WTC11 (cell line): ENCODE measurements at regions not wholly inside any gene's neighbourhood (a gene's known extent, or its start where the extent isn't known, plus 50 kb on each side); places are given as distances from the start of the nearest gene placed in this dataset.

Experiments used
- ATAC-seq: fragments of 200-7000 bp; cut with Tn5 transposase; 2 replicates; pipeline ENCODE4 v1.10.0; 2021; ENCODE audit warnings: mild to moderate bottlenecking, moderate library complexity
- CTCF ChIA-PET: fragments of 300-600 bp; sonication (Branson Sonifier 250); formaldehyde crosslinking; loops from one replicate; lab custom pipeline; 2021; ENCODE audit warnings: antibody characterized with exemption; lab: Charles Lee
- POLR2A ChIA-PET: fragments of 350-600 bp; sonication (Branson Sonifier 250); formaldehyde crosslinking; loops from one replicate; lab custom pipeline; 2021; ENCODE audit warnings: antibody characterized with exemption; lab: Charles Lee
- DNase-seq: peaks from one replicate; pipeline ENCODE4 v3.0.0; 2021; ENCODE audit warnings: low spot score
- H3K27ac Mint-ChIP-seq: 2 replicates; pipeline ENCODE4 v1.8.0; 2021; ENCODE audit warnings: mixed read lengths
- H3K27me3 Mint-ChIP-seq: 2 replicates; pipeline ENCODE4 v1.8.0; 2021; ENCODE audit warnings: low read depth, mild to moderate bottlenecking, moderate library complexity, mixed read lengths
- H3K36me3 Mint-ChIP-seq: 2 replicates; pipeline ENCODE4 v1.8.0; 2021; ENCODE audit warnings: mixed read lengths
- H3K4me1 Mint-ChIP-seq: 2 replicates; pipeline ENCODE4 v1.8.0; 2022; ENCODE audit warnings: mixed read lengths
- H3K4me3 Mint-ChIP-seq: 2 replicates; pipeline ENCODE4 v1.8.0; 2021; ENCODE audit warnings: mild to moderate bottlenecking, moderate library complexity, mixed read lengths
- H3K9me3 Mint-ChIP-seq: 2 replicates; pipeline ENCODE4 v1.8.0; 2021; ENCODE audit warnings: mixed read lengths
- CBFB ChIP-seq: sonication (generic); formaldehyde crosslinking; IDR thresholded peaks from 2 replicates; pipeline ENCODE4 v1.8.1; 2022; ENCODE audit warnings: mild to moderate bottlenecking, low read depth, missing genetic modification reagents
- EMX1 ChIP-seq: fragments of 250-450 bp; sonication (Bioruptor Pico); IDR thresholded peaks from 2 replicates; pipeline ENCODE4 v1.8.0; 2021; ENCODE audit warnings: mild to moderate bottlenecking
- ESRRA ChIP-seq: sonication (generic); formaldehyde crosslinking; IDR thresholded peaks from 2 replicates; pipeline ENCODE4 v1.8.1; 2022; ENCODE audit warnings: mild to moderate bottlenecking, missing genetic modification reagents, borderline replicate concordance
- JAZF1 ChIP-seq: fragments of 250-450 bp; sonication (Bioruptor Pico); IDR thresholded peaks from 2 replicates; pipeline ENCODE4 v1.9.0; 2021; ENCODE audit warnings: moderate library complexity, mild to moderate bottlenecking, inconsistent platforms
- NFE2L1 ChIP-seq: sonication (generic); formaldehyde crosslinking; IDR thresholded peaks from 2 replicates; pipeline ENCODE4 v1.8.1; 2023; ENCODE audit warnings: missing genetic modification reagents
- NR2C2 ChIP-seq: sonication (generic); formaldehyde crosslinking; IDR thresholded peaks from 2 replicates; pipeline ENCODE4 v1.8.0; 2022; ENCODE audit warnings: mild to moderate bottlenecking, missing genetic modification reagents
- SOX15 ChIP-seq: fragments of 250-450 bp; sonication (Bioruptor Pico); IDR thresholded peaks from 2 replicates; pipeline ENCODE4 v1.9.0; 2021; ENCODE audit warnings: mild to moderate bottlenecking
- TCF7 ChIP-seq: sonication (generic); formaldehyde crosslinking; IDR thresholded peaks from 2 replicates; pipeline ENCODE4 v1.8.0; 2022; ENCODE audit warnings: mild to moderate bottlenecking, low read depth, missing genetic modification reagents, moderate library complexity
- TP53 ChIP-seq: sonication (generic); formaldehyde crosslinking; IDR thresholded peaks from 2 replicates; pipeline ENCODE4 v1.8.1; 2023; ENCODE audit warnings: mild to moderate bottlenecking, missing genetic modification reagents
- USF1 ChIP-seq: sonication (generic); formaldehyde crosslinking; IDR thresholded peaks from 2 replicates; pipeline ENCODE4 v1.8.0; 2022; ENCODE audit warnings: mild to moderate bottlenecking, missing genetic modification reagents
- ZBTB43 ChIP-seq: sonication (generic); formaldehyde crosslinking; IDR thresholded peaks from 2 replicates; pipeline ENCODE4 v1.8.1; 2023; ENCODE audit warnings: mild to moderate bottlenecking, missing genetic modification reagents
- ZNF532 ChIP-seq: fragments of 250-450 bp; sonication (Bioruptor Pico); IDR thresholded peaks from 2 replicates; pipeline ENCODE4 v1.9.0; 2021; ENCODE audit warnings: mild to moderate bottlenecking, borderline replicate concordance
- TF ChIP-seq, protein P1 (sequence below): sonication (generic); formaldehyde crosslinking; IDR thresholded peaks from 2 replicates; pipeline ENCODE4 v1.8.0; 2023; ENCODE audit warnings: mild to moderate bottlenecking, missing genetic modification reagents
- TF ChIP-seq, protein P2 (sequence below): sonication (generic); formaldehyde crosslinking; IDR thresholded peaks from 2 replicates; pipeline ENCODE4 v1.8.1; 2023; ENCODE audit warnings: mild to moderate bottlenecking, missing genetic modification reagents, moderate library complexity
- TF ChIP-seq, protein P3 (sequence below): fragments of 250-450 bp; sonication (Bioruptor Pico); IDR thresholded peaks from 2 replicates; pipeline ENCODE4 v1.9.0; 2021; ENCODE audit warnings: mild to moderate bottlenecking
- TF ChIP-seq, protein P4 (sequence below): sonication (generic); formaldehyde crosslinking; IDR thresholded peaks from 2 replicates; pipeline ENCODE4 v1.8.1; 2023; ENCODE audit warnings: mild to moderate bottlenecking, missing genetic modification reagents, moderate library complexity
- TF ChIP-seq, protein P5 (sequence below): fragments of 250-450 bp; sonication (Bioruptor Pico); IDR thresholded peaks from 2 replicates; pipeline ENCODE4 v1.9.0; 2021; ENCODE audit warnings: mild to moderate bottlenecking
- TF ChIP-seq, protein P6 (sequence below): sonication (generic); formaldehyde crosslinking; IDR thresholded peaks from 2 replicates; pipeline ENCODE4 v1.8.1; 2023; ENCODE audit warnings: mild to moderate bottlenecking, missing genetic modification reagents

DNA sequence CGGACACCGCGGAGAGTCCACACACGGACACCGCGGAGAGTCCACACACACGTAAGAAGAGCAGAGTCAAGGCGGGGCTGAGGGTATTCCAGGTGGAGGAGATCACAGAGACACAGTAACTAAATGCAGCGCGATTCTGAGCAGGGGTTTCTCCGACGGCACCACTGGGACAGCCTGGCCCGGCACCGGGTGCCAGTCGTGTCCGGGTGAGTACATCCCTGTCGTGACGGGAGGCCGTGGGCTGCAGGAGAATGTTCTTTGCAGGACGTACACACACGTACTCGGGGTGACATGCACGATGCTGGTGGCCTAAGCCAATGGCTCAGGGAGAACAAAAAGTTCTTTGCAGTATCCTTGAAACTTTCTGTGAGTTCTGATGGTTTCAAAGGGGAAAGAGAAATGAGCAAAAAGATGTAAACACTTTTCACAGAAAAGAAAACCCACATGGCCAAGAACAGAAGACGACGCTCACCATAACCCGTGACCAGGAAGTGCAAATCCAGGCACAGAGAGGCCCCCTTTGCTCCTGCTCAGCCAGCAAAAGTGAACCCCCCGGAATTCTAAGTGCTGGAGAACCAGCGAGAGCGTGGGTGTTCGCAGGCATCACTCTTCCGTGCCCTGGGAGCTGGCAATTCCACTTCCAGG is 53.7 kb upstream of the METRNL start:
- peaks cover 18% of the 10 kb centered on the region for H3K36me3 Mint-ChIP-seq
- no peak overlapping the region for H3K4me3 Mint-ChIP-seq
- ATAC-seq: no peak
- no peaks in the 10 kb centered on the region for H3K4me1 Mint-ChIP-seq
- POLR2A ChIA-PET: no interaction called here
- TF ChIP-seq CBFB (CRISPR knock-in tag): no peak
- TF ChIP-seq NFE2L1 (CRISPR knock-in tag): no peak
- TF ChIP-seq, protein P1, sequence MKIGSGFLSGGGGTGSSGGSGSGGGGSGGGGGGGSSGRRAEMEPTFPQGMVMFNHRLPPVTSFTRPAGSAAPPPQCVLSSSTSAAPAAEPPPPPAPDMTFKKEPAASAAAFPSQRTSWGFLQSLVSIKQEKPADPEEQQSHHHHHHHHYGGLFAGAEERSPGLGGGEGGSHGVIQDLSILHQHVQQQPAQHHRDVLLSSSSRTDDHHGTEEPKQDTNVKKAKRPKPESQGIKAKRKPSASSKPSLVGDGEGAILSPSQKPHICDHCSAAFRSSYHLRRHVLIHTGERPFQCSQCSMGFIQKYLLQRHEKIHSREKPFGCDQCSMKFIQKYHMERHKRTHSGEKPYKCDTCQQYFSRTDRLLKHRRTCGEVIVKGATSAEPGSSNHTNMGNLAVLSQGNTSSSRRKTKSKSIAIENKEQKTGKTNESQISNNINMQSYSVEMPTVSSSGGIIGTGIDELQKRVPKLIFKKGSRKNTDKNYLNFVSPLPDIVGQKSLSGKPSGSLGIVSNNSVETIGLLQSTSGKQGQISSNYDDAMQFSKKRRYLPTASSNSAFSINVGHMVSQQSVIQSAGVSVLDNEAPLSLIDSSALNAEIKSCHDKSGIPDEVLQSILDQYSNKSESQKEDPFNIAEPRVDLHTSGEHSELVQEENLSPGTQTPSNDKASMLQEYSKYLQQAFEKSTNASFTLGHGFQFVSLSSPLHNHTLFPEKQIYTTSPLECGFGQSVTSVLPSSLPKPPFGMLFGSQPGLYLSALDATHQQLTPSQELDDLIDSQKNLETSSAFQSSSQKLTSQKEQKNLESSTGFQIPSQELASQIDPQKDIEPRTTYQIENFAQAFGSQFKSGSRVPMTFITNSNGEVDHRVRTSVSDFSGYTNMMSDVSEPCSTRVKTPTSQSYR (CRISPR knock-in tag): no peak
- no peak for TF ChIP-seq SOX15 (CRISPR knock-in tag)
- TF ChIP-seq JAZF1 (CRISPR knock-in tag): no peak
- TF ChIP-seq ESRRA (CRISPR knock-in tag): no peak
- TF ChIP-seq, protein P2, sequence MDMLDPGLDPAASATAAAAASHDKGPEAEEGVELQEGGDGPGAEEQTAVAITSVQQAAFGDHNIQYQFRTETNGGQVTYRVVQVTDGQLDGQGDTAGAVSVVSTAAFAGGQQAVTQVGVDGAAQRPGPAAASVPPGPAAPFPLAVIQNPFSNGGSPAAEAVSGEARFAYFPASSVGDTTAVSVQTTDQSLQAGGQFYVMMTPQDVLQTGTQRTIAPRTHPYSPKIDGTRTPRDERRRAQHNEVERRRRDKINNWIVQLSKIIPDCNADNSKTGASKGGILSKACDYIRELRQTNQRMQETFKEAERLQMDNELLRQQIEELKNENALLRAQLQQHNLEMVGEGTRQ (CRISPR knock-in tag): no peak
- TF ChIP-seq, protein P3, sequence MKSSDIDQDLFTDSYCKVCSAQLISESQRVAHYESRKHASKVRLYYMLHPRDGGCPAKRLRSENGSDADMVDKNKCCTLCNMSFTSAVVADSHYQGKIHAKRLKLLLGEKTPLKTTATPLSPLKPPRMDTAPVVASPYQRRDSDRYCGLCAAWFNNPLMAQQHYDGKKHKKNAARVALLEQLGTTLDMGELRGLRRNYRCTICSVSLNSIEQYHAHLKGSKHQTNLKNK (CRISPR knock-in tag): no peak
- TF ChIP-seq TP53 (CRISPR knock-in tag): no peak
- TF ChIP-seq USF1: no peak
- no peak for TF ChIP-seq ZNF532 (CRISPR knock-in tag)
- TF ChIP-seq NR2C2 (CRISPR knock-in tag): no peak
- TF ChIP-seq, protein P4, sequence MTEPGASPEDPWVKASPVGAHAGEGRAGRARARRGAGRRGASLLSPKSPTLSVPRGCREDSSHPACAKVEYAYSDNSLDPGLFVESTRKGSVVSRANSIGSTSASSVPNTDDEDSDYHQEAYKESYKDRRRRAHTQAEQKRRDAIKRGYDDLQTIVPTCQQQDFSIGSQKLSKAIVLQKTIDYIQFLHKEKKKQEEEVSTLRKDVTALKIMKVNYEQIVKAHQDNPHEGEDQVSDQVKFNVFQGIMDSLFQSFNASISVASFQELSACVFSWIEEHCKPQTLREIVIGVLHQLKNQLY: no peak
- TF ChIP-seq, protein P5, sequence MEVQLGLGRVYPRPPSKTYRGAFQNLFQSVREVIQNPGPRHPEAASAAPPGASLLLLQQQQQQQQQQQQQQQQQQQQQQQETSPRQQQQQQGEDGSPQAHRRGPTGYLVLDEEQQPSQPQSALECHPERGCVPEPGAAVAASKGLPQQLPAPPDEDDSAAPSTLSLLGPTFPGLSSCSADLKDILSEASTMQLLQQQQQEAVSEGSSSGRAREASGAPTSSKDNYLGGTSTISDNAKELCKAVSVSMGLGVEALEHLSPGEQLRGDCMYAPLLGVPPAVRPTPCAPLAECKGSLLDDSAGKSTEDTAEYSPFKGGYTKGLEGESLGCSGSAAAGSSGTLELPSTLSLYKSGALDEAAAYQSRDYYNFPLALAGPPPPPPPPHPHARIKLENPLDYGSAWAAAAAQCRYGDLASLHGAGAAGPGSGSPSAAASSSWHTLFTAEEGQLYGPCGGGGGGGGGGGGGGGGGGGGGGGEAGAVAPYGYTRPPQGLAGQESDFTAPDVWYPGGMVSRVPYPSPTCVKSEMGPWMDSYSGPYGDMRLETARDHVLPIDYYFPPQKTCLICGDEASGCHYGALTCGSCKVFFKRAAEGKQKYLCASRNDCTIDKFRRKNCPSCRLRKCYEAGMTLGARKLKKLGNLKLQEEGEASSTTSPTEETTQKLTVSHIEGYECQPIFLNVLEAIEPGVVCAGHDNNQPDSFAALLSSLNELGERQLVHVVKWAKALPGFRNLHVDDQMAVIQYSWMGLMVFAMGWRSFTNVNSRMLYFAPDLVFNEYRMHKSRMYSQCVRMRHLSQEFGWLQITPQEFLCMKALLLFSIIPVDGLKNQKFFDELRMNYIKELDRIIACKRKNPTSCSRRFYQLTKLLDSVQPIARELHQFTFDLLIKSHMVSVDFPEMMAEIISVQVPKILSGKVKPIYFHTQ (CRISPR knock-in tag): no peak
- no peak for TF ChIP-seq TCF7 (CRISPR knock-in tag)
- no peak for TF ChIP-seq ZBTB43 (CRISPR knock-in tag)
- no peak for TF ChIP-seq EMX1
- TF ChIP-seq, protein P6, sequence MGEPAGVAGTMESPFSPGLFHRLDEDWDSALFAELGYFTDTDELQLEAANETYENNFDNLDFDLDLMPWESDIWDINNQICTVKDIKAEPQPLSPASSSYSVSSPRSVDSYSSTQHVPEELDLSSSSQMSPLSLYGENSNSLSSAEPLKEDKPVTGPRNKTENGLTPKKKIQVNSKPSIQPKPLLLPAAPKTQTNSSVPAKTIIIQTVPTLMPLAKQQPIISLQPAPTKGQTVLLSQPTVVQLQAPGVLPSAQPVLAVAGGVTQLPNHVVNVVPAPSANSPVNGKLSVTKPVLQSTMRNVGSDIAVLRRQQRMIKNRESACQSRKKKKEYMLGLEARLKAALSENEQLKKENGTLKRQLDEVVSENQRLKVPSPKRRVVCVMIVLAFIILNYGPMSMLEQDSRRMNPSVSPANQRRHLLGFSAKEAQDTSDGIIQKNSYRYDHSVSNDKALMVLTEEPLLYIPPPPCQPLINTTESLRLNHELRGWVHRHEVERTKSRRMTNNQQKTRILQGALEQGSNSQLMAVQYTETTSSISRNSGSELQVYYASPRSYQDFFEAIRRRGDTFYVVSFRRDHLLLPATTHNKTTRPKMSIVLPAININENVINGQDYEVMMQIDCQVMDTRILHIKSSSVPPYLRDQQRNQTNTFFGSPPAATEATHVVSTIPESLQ (CRISPR knock-in tag): no peak
- no peaks in the 10 kb centered on the region for H3K27me3 Mint-ChIP-seq
- H3K9me3 Mint-ChIP-seq: peaks cover 10% of the 10 kb centered on the region
- CTCF ChIA-PET: no interaction called here
- no peak for DNase-seq
- no peak overlapping the region; the same call in 1 of the 2 replicates for H3K27ac Mint-ChIP-seq
